Jurkat, Clone E6-1 (cell line): ENCODE measurements at regions not wholly inside any gene's neighbourhood (a gene's known extent, or its start where the extent isn't known, plus 50 kb on each side); places are given as distances from the start of the nearest gene placed in this dataset.
A peak's percentile ranks its signal among the peaks of the same experiment; 100 is the strongest.
"Not testable (repeated sequence)": the region's sequence is repeated elsewhere in the genome, so short reads cannot be mapped to it uniquely, and the experiment has no call there.

ENCODE experiments used
- DNase-seq: peaks from one replicate; pipeline ENCODE4 v3.0.0-alpha.2; 2011; ENCODE audit warnings: low read depth, low spot score
- H3K4me3 ChIP-seq: 2 replicates; pipeline ENCODE4 v1.5.1; 2011; ENCODE audit warnings: mild to moderate bottlenecking, low read length, control low read depth, moderate library complexity

DNA sequence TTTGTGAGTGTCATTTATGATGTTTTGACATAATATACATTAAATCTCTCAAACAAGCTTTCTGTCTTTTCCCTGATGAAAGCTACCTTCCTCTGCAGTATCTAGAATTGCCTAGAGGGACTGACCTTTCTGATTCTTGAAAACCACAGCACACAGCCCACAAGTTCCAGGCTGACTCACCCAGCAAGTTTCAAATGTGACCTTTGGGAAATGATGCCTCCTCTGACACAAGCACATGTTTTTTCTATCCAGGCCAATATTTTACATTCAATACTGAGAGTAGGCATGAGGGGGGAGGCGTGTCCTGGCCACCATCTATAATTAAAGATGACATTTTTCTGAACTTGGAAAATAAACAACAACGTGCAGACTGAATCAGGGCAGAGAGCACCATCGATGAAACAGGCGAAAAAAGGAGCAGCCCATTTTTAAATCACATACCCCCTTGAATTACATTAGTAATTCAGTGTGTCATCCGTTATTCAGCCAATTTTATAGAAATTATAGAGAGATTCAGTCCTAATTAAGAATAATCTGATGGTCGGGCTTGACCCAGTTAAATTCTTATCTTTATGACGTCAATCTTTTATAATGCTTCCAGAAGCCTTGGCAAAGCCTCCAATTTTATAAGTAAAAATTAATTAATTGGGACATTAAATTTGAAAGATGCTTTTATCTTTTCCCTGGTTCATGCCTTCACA, 292.6 kb upstream of the CDH11 start:
- DNase-seq: no peak
- H3K4me3 ChIP-seq: no peak overlapping the region

GRCh38 chr16:65413861-65414260, 292.0 kb upstream of the CDH11 start:
- DNase-seq: no peak
- no peak overlapping the region for H3K4me3 ChIP-seq

DNA sequence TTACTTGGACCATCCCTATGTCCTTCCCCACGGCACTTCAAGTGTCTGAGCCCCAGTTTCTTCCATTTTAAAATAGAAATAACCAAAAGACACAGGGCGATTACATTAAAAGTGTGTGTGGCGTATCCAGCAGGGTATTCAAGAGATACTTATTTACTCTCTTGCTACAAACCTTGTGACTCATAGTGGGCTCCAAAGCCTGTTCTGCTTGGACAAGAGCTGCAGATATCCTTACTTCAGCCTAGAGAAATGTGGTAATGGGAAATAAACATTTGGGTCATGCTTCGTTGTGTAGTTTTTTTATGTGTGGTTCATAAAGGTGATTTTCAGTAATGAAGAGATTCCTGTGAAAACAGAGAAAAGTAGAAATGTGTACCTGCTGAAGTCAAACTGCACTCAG, 288.9 kb upstream of the CDH11 start:
- DNase-seq: no peak
- H3K4me3 ChIP-seq: no peak overlapping the region

GRCh38 chr16:65409510-65409909, 287.6 kb upstream of the CDH11 start:
- no peak for DNase-seq
- H3K4me3 ChIP-seq: no peak overlapping the region

GRCh38 chr16:65406933-65407332, 285.1 kb upstream of the CDH11 start:
- H3K4me3 ChIP-seq: no peak overlapping the region
- DNase-seq: no peak

- DNase-seq: no peak
Measured at GRCh38 chr16:65406116-65406515, 284.3 kb upstream of the CDH11 start.

DNA sequence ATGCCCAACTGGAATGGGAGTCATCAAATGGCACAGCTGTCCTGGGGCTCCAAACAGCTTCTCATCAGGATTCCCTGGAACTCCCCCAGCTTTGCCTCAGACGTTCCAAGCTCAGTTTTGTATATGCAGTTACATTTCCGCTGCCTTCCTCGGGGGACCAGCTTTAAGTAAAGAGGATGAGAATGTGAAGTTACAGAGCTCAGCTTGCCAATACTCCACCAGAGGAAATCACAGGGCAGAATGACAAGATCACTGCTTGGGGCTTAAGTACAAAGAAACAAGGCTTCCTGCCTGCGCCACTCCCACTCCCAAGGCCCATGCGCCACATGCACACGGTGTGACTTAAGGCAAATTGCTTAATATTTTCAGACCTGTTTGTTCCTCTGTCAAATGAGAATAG, 272.4 kb upstream of the CDH11 start:
- DNase-seq: peak; percentile 14
- no peak overlapping the region for H3K4me3 ChIP-seq

More at GRCh38 chr16:65406116-65406515, 284.3 kb upstream of the CDH11 start:
- no peak overlapping the region for H3K4me3 ChIP-seq

GRCh38 chr16:65392806-65393565, 271.1 kb upstream of the CDH11 start:
- DNase-seq: no peak
- no peak overlapping the region for H3K4me3 ChIP-seq

DNA sequence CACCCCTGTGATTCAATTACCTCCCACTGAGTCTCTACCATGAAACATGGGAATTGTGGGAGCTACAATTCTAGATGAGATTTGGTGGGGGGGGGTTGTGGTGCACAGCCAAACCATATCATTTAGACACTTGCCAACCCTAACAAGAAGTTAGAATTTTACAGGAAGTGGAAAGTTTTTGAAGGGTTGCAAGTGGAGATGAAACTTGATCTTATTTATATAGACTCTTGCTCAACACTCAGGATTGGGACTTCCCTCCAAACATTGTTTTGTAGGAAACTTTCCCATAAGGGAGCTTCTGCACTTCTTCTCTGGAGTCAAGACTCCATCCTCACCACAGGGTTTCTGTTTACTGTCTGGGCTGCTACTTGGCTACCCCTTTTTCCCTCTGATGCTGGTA, 266.7 kb upstream of the CDH11 start:
- no peak overlapping the region for H3K4me3 ChIP-seq

GRCh38 chr16:65386672-65387071, 264.8 kb upstream of the CDH11 start:
- DNase-seq: no peak
- no peak overlapping the region for H3K4me3 ChIP-seq

More for the DNA sequence above, 266.7 kb upstream of the CDH11 start:
- no peak for DNase-seq

DNA sequence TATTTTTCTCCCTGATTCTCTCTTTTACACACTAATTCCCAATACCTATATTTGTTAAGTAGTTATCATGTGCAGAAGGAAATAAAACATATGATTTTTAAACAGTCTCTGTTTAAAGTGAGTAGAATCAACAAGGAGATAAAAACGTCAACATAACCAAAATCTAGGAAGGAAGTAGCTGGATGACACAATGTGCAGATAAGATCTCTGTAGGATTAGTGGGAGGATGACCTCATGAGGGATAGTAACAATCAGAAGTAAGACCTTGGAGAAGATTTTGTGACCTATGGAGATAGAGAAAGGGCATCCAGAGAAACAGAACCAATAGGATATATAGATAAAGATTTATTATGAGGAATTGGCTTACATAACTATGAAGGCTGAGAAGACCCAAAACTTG, 262.6 kb upstream of the CDH11 start:
- DNase-seq: no peak
- no peak overlapping the region for H3K4me3 ChIP-seq

- no peak overlapping the region for H3K4me3 ChIP-seq
- DNase-seq: no peak
Measured at GRCh38 chr16:65377195-65377594, 255.3 kb upstream of the CDH11 start.

GRCh38 chr16:65376601-65377000, 254.7 kb upstream of the CDH11 start:
- no peak overlapping the region for H3K4me3 ChIP-seq
- no peak for DNase-seq

GRCh38 chr16:65375651-65376050, 253.8 kb upstream of the CDH11 start:
- no peak for DNase-seq
- H3K4me3 ChIP-seq: no peak overlapping the region

GRCh38 chr16:65373097-65373496, 251.2 kb upstream of the CDH11 start:
- no peak overlapping the region for H3K4me3 ChIP-seq
- no peak for DNase-seq

- no peak for DNase-seq
Measured at GRCh38 chr16:65372171-65372570, 250.3 kb upstream of the CDH11 start.

DNA sequence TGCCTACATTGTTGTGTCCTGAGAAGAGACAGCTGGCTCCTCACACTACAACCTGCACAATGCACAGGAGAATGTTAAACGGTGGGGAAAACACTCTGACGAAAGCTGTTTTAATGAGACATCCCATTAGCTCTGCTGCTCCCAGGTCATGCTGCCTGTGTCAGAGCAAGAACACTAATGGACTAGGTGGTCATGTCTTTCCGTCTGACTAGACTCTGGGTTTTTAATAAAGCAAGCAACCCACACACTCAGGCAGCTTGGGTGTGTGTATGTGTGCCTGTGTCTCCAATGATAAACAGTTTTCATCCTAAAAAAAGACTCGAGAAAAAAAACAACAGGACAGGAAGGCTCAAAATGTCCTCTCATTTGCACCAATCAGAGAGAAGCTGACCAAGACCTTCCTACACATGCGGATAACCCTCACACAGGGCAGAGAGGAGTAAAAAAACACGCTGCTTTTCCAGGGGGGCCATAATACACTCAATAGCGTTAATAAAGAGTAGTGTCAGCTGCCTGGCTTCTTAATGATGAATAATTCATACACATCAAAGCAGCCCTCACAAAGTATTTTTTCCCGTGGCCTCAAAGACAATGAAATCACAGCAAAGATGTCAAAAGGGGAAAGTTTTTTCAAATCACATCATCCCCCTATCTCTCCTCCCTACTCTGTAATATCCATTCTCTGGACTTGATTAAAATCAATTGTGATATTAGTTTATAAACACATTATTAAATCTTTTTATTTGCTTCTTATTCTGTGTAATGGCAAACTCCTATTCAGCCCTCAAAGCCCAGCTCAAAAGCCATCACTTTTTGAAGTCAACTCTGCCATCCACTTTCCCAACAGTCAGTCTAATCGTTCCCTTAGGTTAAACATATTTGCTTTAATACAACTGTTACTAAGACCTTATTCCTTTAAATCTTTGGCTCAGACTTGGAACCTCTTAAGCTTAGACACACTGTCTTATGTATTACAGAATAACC, 244.2 kb upstream of the CDH11 start:
- no peak for DNase-seq

More at GRCh38 chr16:65372171-65372570, 250.3 kb upstream of the CDH11 start:
- H3K4me3 ChIP-seq: no peak overlapping the region

DNA sequence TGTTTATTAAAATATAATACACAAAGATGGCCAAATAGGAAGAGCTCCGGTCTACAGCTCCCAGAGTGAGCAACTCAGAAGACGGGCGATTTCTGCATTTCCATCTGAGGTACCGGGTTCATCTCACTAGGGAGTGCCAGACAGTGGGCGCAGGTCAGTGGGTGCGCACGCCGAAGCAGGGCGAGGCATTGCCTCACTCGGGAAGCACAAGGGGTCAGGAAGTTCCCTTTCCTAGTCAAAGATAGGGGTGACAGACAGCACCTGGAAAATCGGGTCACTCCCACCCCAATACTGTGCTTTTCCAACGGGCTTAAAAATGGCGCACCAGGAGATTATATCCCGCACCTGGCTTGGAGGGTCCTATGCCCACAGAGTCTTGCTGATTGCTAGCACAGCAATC, 234.9 kb upstream of the CDH11 start:
- H3K4me3 ChIP-seq, DNase-seq: not testable (repeated sequence)

More for the DNA sequence above, 244.2 kb upstream of the CDH11 start:
- no peak overlapping the region for H3K4me3 ChIP-seq

DNA sequence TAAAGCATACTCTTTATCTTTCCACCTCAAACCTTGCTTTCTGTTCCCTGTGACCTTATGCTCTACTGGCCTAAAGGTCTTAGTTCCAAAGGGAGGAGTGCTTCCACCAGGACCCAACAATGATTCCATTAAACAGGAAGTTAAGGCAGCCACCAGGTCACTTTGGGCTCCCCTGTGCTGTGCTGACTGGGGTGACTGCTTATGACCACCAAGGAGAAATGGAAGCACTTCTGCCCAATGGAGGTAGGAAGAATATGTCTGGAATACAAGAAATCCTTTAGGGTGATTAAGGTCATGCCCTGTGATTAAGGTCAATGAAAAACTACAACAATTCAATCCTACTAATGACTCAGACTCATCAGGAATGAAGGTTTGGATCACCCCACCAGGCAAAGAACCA, 233.8 kb upstream of the CDH11 start:
- DNase-seq: no peak
- H3K4me3 ChIP-seq: no peak overlapping the region

GRCh38 chr16:65353183-65353582, 231.3 kb upstream of the CDH11 start:
- no peak overlapping the region for H3K4me3 ChIP-seq
- DNase-seq: no peak
